Left lobe of liver (tissue), 2 donors: ENCODE measurements at regions not wholly inside any gene's neighbourhood (a gene's known extent, or its start where the extent isn't known, plus 50 kb on each side); places are given as distances from the start of the nearest gene placed in this dataset.

Experiments used
- ATAC-seq: fragments of 200-7000 bp; cut with Tn5 transposase; one replicate; pipeline ENCODE4 v1.9.1; 2020; ENCODE audit warnings: mild to moderate bottlenecking, moderate library complexity
- DNase-seq: peaks from one replicate; pipeline ENCODE4 v3.0.0-alpha.2; 2020; ENCODE audit warnings: low spot score
- donor health status: DM: no; HTN: no; CAD: no; lungs with moderate emphysema.
- donor health status: DM: no; HTN: yes; CAD: no.

- no peak for DNase-seq
- no peak for ATAC-seq
These were observed 225.0 kb upstream of the RAB6C start for GRCh38 chr2:129754421-129754820.

GRCh38 chr2:129754831-129755230 is 224.6 kb upstream of the RAB6C start:
- ATAC-seq (no peak), DNase-seq (no peak)

DNA sequence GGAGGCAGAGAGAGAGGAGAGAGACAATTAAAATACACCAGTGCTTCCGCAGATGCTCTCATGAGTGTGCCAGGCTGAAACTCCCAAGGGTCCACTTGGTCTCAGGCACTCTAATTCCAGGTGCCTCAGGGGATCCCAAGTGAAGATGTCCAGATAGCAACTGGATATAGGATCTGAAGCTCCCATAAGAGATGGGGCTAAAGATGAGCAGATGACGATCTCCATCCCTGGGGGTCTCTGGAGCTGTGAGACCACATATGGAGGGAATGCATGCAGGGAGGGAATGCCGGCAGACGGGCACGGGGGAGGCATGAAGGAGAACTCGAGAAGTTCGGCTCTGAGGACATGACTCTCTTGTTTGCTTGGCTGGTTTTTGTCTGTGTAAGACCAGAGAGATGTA is 223.7 kb upstream of the RAB6C start:
- ATAC-seq = no peak
- DNase-seq = no peak

- DNase-seq = no peak
- no peak for ATAC-seq
These were observed 223.2 kb upstream of the RAB6C start for GRCh38 chr2:129756276-129756675.

DNA sequence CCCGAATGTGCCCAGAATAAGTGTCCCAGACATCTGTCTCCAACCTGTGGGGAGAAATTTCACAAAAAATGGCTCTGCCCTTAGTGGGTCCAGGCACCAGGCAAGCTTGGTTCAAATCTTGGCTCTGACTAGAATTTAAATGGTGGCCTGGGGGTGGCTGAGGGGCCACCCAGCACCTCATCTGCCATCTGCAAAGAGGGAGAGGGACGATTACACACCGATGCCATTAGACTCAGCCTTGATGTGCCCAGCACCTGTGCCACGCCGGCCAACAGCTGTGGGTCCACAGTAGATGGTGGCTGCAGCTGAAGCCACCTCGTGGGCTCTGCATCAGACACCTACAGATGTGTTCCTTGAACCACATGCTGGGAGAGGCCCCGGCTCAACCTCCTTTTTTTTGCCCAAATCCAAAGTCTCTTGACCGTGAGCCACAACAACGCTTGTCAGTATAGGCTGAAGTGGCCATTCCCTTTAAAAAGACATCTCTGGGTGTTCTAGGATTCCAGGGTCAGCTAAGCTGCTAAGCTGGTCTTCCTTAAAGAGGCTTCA is 222.0 kb upstream of the RAB6C start:
- no peak for DNase-seq
- ATAC-seq = no peak

DNA sequence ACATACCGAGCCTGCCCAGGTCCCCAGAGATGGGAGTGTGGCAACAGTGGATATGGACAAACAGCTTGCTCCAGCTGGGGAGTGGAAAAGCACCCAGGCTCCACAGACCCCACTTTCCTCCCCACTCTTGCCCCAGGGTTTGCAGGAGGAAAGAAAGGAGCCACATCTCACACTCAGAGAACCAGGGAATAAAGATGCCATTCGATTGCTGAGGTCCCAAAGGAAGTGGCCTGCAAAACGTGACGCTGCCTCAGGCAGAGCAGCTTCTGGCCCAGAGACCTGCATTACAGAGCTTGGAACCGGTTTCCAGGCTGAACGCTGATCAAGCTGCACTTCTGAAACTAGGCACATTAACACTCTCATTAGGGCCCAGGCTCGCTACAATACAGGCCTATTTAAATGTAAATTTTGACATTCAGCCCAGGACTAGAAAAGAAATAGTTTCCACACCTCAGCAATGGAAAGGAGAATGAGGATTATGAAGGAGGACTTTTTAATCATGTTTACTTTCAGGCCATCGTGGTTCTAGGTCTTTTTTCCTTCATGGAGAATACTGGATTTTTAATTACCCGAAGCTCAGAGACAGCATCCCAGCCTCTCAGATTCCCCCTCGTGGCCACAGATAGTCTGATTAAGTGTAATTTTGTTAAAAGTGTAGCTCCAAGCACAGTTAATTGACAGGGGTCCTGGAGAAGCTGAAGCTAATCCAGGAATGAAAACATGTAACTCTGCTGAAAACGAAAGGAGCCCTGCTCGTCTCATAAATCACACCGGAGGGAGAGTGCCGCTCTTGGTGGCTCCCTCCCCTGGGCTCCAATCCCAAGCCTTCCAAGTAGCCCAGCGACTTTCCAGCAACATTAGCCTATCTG is 221.3 kb upstream of the RAB6C start:
- peak; percentile 11 for ATAC-seq

GRCh38 chr2:129758784-129759471 is 220.5 kb upstream of the RAB6C start:
- DNase-seq (no peak), ATAC-seq (peak; percentile 65)

More for the DNA sequence above, 221.3 kb upstream of the RAB6C start:
- no peak for DNase-seq

DNA sequence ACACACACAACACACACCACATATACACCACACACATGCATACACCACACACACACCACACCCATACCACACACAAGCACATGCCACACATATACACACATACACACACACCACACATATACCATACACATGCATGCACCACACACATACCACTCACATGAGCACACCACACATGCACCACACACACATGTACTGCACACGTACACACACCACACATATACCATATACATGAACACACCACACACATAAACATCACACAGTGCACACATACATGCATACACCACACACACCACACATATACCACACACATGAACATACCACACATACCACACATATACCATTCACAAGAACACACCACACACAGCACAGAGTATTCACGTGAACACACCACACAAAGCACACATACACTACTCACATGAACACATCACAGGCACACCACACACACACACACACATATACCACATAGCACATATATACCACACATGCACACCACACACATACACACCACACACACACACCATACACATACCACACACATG is 219.9 kb upstream of the RAB6C start:
- DNase-seq = no peak
- no peak for ATAC-seq

DNA sequence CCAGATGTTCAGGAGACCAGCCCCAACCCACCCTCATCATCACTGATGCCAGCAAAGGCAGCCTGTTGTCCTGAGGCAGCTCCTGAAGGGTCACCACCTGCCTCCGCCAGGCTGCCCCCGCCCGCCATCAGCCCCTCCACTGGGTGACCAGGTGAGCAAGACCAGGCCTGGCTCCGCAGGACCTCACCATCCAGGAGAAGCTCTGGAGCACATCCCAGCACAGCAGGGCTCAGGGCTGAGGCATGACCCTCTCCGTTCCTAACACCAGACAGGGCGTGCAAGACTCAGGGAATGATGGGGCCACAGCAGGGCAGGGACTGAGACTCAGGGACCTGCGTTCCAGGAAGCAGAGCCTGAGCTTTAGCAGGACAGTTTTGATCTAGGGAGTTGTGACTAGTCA is 218.8 kb upstream of the RAB6C start:
- ATAC-seq = no peak

GRCh38 chr2:129761569-129762021 is 217.9 kb upstream of the RAB6C start:
- DNase-seq (no peak), ATAC-seq (no peak)

More for the DNA sequence above, 218.8 kb upstream of the RAB6C start:
- DNase-seq = peak; percentile 38

DNA sequence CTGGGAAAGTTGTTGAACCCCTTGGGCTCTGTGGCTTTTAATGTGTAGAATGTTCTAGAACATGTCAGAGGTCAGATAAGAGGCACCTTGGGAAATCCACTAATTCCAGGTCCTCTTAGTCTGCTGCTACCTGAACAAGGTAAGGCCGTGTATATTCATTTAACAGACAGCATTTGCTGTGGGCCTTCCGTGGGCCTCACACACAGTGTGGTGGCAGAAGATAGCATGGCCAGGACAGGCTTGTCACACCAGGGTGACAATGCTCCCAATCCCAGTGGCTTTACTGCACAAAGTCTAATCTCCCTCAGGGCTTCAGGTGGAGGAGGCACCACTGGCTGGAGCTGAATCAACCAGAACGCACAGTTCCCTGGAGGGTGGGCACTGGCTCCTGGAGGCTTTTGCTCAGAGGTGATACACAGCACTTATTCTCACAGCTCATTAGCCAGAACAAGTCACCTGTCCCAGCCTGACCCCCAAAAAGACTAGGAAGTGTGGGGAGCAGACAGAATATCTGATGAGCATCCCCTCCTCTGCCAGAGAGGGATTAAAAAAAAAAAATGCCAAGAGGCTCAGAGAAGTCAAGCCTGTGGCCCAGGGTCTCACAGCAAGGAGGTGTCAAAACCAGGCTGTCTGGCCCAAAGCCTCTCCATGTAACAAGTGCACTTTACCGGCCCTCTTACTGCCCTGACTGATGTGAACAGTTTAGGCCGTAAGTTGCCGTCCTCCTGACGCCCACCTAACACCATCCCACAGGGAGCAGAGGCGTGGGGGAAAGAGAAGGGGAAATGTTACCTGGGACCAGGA is 216.9 kb upstream of the RAB6C start:
- ATAC-seq (no peak), DNase-seq (no peak)

- DNase-seq (no peak), ATAC-seq (no peak)
These were observed 216.1 kb upstream of the RAB6C start for GRCh38 chr2:129763190-129763846.

DNA sequence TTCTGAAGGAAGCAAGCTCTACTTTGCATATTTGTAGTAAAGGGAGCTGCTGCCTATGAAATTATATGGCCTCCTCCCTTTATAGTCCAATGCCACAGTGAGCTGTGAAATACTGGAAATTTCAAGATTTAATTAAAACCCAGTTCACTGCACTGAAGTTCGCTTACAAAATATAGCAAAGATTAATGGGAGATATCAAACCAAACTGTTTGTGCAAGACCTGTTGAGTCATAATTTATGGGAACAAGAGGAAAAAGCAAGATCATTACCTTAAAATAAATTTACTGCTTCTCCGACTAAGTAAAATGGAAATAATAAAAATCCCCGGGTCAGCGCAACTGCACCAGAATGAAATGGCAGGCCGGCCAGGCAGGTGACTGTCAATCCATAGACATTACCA is 215.5 kb upstream of the RAB6C start:
- no peak for ATAC-seq
- no peak for DNase-seq

GRCh38 chr2:129764376-129765325 is 214.8 kb upstream of the RAB6C start:
- no peak for ATAC-seq

GRCh38 chr2:129765326-129765677 is 214.2 kb upstream of the RAB6C start:
- DNase-seq = no peak
- ATAC-seq = no peak

More at GRCh38 chr2:129764376-129765325, 214.8 kb upstream of the RAB6C start:
- DNase-seq = no peak

GRCh38 chr2:129765678-129766351 is 213.7 kb upstream of the RAB6C start:
- ATAC-seq (no peak), DNase-seq (no peak)

GRCh38 chr2:129766374-129766993 is 213.0 kb upstream of the RAB6C start:
- DNase-seq (no peak), ATAC-seq (no peak)
